COLO668 (cell line): ENCODE measurements at regions not wholly inside any gene's neighbourhood (a gene's known extent, or its start where the extent isn't known, plus 50 kb on each side); places are given as distances from the start of the nearest gene placed in this dataset.
"Not testable (repeated sequence)": the region's sequence is repeated elsewhere in the genome, so short reads cannot be mapped to it uniquely, and the experiment has no call there.

ENCODE experiments used
- DNase-seq: peaks from one replicate; lab custom pipeline; 2025; ENCODE audit not compliant: unreplicated experiment; lab: John Stamatoyannopoulos, UW

DNA sequence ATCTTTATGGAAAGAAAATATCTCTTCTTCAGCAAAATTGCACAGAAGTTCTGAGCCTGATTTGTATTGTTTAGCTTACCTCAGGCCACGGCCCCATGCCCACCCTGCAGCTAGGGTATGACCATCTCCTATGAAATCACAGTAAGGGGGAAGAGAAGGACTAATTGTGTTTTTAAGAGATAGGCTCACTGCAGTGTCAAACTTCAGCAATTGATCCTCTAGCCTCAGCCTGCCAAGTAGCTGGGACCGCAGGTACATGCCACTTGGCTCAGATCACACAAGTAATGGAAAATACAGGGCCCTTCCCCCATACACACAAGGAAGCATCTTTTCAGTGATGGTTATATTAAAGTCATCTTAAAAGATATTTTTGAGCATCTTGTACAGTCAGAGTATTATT is 60.0 kb downstream of the DMAC1 start:
- no peak for DNase-seq

DNA sequence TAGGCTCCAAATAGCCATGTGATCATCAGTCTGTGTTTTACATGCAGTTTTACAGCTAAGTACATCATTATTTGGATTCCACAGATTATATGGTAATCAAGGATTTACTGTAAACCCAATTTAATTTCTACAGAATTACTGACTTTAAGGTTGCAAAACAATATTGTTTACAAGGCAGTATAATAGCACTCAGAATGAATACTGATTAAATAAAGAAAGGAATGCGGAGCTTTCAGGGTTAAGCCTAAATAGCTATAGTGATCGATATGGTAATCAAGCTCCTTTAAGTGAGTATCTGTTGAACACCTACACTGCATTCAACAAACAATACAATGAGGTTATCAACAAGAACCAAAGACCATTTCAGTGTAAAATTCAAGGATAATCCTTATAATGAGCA is 64.3 kb downstream of the DMAC1 start:
- DNase-seq, result no peak

DNA sequence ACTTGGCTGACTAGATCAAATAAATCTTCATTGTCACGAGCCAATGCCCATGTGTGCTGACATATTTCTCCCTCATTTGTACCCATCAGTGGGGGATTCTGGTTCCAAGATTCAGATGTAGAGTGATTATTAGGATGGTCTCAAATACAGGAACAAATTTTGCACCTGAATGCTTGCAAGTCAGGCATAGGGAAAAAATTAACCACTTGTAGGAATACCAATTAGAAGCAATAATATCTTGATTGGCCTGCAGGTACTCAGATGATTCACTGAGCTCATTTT is 69.5 kb downstream of the DMAC1 start:
- DNase-seq, result no peak

DNA sequence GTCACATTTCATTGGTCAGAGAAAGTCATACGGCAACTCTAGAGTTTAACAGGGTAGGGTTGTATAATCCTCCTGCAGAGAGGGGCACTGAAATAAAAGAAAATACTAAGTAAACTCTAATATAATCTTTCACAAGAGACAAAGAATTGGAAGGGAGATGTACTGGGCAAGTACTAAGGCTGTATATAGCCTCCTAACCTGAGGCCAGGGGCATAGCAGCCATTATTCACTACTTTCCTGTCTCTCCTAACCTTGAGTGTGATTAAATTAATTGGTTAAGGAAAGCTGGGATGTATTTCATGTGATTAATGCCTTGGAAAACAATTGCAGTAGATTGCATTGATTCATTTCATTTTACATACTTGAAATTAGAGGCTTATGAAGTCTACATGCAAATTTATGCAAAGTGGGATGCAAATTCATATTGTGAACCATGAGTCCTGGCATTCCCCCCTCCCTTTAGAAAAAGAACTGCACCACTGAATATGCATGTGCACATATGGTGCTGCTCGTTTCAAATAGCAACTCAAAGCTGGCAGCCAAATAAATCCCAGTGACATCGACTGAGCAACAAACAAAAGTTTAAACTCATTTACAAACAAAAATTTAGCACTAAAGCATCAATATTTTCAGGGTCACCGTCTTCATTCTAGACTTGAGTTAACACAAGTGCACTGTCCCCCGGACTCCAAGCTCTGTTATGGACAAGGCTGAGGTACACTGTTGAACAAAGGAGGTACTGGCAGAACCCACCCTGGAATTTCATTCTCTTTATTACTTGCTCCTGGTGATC is 70.0 kb downstream of the DMAC1 start:
- DNase-seq, result no peak

DNA sequence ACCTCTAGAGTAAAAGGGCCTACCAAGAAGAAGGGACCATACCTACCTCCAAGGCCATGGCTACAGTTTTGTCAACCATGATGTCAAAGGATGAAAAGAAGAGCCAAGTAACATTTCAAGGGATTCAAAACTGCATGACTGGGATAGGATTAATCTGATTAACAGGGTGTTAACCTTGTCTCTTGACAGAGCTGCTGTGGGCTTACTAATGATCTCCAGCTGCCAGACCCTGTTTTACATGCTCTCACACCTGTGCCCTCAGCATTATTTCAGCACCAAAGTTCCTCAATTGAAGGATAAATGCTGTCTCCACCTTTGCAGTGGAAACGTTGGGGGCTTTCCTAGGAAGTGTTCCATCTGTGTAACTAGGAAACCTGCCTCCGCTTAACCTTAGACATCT is 78.3 kb downstream of the DMAC1 start:
- no peak for DNase-seq

DNA sequence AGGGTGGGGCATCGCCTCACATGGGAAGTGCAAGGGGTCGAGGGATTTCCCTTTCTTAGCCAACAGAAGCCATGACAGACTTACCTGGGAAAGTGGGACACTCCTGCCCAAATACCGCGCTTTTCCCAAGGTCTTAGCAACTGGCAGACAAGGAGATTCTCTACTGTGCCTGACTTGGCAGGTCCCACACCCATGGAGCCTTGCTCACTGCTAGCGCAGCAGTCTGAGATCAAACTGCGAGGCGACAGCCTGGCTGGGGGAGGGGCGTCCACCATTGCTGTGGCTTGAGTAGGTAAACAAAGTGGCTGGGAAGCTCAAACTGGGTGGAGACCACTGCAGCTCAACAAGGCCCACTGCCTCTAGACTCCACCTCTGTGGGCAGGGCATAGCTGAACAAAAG is 86.5 kb downstream of the DMAC1 start:
- not testable (repeated sequence) for DNase-seq

DNA sequence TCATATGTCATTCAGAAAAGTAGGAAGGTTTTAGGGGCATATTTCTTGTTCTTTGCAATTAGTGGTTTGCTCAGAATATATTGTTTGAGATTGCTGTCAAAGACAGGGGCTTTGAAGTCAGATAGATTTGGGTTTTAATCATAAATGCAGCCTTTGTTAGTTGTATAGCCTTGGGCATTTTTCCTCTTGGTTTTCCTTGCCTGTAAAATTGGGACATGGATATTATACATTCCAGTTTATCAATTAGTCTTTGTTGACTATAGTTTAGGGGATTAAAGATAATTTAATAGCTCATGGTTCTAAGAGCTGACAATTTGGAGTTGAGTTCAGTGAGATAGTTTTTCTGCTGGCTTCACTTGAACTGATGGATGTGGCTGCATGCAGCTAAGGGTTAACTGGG is 88.9 kb downstream of the DMAC1 start:
- no peak for DNase-seq

DNA sequence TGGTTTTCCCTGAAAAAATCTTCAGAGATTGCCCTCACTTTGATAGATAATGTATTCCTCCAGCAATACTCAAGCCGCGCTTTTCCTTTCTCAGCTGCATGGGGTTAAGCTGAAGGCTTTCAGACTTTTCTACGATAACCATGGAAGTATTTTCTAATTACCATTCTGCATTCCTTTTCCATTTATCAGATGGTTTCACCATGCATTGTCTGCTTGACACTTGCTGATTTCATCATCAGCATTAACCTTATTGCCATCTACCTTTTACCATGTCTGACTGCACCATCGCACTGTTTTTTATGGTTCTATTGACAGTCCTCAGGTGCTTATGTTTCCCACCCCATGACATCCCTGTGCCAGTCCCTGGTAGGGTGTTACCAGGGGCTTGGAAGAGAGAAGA is 91.6 kb downstream of the DMAC1 start:
- DNase-seq, result no peak

DNA sequence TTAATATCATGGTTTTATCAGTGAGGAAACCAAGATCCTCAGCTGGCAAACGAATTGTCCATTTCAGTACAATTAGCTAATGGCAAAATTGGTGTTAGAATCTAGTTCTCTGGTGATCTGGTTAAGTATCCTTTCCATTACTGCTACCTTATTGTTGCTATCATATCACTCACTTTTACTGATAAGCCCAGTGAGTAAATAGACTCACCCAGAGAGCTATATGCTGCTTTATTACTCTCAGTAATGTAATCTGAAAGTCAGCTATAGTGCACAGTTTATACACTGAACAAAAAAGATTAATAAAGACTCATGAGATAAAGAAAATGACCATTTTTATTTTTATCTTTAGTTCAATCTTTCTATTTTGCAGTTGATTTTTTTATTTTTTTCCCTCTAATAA is 95.0 kb downstream of the DMAC1 start:
- no peak for DNase-seq

DNA sequence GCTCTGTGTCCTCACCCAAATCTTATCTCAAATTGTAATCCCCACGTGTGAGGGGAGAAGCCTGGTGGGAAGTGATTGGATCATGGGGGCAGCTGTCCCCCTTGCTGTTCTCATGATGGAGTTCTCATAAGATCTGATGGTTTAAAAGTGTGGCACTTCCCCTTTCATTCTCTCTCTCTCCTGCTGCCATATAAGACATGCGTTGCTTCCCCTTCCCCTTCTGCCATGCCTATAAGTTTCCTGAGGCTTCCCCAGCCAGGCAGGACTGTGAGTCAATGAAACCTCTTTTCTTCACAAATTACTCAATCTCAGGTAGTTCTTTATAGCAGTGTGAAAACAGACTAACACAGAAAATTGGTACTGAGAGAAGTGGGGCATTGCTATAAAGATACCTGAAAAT is 107.7 kb downstream of the DMAC1 start:
- DNase-seq, result no peak

DNA sequence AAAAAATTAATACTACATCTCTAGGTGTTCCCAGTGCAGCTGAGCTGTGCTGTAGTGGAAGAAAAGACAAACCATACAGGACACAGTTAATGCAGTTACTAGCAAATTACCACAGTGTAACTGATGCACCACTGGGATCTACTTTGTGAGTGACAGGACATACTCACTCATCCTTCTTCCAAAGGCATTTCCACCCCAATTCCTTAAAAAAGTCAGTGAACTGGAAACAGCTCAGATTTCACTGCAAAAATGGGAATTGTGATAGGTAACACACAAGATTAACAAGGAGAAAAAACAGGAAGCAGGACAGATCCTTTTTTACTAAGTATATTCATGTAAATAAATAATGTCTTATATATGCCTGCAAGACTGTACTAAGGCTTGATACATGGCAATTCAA is 109.6 kb downstream of the DMAC1 start:
- no peak for DNase-seq

DNA sequence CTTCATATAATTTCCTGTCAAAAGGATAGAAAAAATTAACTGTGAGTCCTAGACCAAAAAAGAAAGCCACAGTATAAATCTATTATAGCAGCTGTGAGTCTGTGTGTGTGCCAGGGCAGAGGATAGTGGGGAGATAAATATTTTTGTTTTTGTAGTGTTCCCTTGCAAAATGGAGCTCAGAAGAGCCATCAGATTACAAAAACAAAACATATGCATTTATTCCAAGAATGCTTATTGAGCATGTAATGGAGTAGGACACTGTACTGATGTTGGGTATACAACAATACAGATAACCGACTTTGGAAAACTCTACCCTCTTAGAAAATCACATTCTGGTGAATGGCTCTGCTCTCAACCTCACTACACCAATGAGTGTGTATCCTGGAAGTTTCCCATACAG is 111.0 kb downstream of the DMAC1 start:
- no peak for DNase-seq

DNA sequence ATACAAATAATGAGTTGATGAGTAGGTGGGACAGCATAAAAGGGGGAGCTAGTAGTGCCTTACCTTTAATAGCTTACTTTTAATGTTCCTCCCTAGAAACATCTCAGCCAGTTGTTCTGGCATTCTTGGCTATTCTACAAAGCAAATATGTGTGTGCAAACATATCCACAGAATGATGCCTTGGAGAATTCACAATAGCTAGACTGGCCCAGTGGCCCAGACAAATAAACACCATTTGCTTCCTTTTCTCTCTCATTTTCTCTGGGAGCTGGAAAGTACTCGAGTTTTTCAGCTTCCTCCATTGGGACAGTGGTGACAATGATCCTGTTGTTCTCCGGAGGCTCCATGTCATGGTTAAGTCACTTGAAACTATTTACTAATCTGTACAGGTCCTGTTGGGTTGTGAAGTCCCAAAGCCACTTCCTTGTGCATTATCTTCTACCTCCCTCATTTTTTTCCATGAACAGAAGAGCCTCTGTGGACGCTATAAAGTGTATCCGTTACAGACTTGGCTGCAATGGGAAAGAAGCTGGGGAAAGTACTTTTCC is 122.9 kb downstream of the DMAC1 start:
- no peak for DNase-seq

DNA sequence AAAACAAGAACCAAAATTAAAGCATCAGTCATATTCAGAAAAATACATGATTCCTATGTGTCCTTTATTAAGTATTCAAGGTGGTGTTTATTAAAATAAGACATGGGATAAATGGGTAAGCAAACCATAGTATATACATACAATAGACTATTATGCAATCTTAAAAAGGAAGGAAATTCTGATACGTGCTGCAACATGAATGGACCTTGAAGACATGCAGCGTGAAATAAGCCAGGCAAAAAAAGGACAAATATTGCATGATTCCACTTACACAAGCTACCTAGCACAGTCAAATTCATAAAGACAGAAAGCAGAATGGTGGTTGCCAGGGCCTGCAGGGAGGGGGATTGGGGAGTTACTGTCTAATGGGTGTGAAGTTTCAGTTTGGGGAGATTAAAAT is 127.7 kb downstream of the DMAC1 start:
- no peak for DNase-seq

DNA sequence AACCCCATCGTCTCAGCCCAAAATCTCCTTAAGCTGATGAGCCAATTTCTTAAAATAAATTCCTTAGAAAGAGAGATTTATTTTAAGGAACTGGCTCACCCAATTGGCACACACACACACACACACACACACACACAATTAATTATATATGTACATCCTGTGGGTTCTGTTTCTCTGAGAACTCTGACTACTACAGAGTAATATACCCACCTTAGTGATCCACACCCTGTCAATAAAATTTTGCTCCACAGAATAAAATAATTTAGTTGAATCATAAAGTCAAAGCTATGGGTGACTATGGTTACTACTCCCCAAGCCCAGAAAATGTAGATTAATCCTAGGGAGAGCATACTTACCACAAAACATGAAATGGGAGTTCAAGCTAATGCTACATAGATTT is 131.0 kb downstream of the DMAC1 start:
- DNase-seq, result no peak

DNA sequence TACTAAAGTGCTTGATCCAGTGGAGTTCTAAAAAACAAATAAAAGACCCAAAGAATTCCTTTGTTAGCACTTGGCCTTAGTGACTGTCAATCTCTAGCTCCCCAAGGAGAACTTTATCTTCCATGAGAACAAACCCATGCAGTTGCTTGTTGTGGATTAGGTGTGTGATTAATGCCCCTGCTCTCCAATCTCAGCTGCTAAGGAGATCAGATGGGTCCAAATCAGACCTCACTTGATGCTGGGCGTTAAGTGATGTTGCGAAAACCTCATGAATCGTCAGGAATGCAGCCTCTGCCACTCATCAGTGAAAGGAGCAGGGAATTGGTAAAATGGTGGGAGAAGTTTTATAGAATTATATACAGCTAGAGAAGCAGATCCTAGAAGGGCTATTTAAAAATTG is 133.7 kb downstream of the DMAC1 start:
- no peak for DNase-seq

DNA sequence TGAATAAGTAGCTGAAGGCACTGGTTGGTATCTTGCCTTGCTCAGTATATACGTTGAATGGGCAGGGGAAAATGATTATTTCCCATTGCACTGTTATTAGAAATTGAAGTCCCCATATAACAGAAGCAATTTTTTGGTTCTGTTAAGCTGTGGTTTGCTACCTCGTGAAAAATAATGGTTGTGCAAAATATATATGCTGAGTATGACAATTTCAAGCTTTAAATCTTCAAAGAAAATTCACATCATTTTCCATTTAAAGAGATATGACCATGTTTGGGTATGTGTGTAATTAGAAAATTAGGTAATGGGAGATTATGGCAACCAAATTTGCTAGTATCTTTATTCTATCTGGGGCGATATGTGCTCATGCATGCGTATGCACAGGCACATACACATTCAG is 139.8 kb downstream of the DMAC1 start:
- no peak for DNase-seq

DNA sequence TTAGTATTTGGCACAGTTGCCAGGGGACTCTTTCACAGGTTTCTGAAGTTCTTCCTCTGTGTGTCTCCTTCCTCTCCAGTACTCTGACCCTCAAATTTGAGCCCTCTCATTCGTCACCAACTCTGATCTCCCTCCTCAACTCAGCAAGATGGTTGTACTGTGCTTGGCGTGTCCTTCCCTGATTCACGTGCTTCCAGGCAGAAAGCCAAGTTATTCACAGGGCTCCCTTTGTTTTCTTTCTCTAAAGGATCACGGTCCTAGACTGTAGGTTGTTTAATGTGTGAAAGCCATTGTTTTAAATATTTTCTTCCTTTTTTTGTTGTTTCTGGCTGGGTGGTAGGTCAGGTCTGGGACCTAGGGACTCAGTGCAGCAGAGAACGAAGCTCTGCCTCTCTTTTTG is 142.9 kb downstream of the DMAC1 start:
- DNase-seq, result no peak

DNA sequence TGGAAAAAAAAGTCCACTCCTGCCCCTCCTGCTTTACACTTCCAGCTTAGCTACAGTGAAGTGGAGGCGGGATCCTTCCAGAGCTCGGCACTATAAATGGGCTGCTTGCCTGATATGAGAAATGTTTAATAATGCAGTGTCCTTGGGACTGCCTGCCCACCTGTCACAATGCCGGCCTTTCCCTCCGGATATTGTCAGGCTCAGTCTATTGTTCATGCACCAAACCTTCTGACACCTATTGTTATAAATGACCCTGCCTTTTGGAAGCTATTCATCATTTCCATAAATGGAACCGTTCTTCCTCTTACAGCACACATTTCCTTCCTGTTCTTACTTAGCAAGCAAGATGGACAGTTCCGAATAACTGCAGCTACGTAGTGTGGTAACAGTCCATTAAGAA is 146.3 kb downstream of the DMAC1 start:
- DNase-seq, result peak; percentile 10

DNA sequence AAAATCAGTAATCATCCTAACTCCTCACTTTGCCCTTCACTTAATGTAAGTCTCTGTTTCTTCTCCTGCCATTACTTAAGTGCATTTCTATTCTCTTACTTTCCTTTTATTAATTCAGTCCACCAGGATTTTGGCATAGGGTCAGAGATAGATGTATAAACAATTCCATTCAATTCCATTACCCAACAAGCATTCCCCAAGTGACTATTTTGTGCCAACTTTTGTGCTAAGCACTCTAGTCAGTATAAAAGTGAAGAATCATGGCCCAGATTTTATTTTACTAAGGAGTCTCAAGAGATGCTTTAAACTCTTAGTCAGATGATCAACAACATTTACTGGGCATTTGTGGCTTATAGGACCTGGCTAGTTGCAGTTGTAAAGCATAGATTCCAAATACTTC is 159.3 kb downstream of the DMAC1 start:
- no peak for DNase-seq

DNA sequence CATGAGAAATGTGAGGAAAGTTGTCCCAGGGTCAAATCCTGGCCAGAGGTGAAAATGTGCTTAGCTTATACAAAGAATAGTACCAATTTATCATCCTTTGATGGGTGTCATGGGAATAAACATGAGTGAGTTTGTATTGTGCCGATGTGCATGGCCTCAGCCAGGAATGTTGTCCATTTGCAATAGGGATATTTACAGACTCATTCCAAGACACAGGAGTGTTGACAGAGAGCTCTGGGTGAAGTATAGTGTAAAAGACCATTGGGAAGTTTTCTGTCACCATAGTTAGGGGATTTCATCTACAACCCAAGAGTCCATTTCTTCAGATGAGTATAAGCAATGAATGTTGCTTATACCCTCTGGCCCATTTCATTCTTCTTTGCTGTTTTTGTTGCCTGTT is 160.1 kb downstream of the DMAC1 start:
- no peak for DNase-seq

DNA sequence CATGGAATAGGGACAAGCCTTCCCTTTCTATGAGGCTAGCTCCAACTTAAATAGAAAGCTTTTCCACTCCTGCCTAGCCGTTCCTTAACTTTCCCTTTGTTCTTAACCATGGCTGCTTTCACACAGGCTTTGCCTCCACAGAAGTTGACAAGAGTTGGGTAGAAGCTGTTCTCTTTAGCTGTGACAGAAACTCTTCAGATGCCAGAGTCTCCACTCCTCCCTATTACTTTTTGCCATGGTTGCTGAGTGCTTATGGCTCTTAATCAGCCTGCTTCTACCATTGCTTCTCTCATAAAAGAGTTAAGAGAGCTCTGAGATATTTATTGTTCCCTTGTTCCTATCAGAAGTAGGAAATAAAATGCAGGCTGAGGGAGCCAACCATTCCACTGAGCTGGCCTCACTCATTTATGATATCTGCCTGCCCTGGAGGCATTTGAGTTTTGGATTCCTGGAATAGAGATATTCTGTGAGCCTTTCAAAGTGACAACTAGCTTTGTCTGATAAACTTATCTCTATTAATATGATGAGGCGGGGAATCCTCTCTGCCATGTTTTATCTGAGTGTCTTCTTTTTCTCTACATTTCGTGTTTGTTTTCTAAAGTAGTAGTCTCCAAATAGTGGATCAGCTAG is 162.6 kb downstream of the DMAC1 start:
- DNase-seq, result no peak

DNA sequence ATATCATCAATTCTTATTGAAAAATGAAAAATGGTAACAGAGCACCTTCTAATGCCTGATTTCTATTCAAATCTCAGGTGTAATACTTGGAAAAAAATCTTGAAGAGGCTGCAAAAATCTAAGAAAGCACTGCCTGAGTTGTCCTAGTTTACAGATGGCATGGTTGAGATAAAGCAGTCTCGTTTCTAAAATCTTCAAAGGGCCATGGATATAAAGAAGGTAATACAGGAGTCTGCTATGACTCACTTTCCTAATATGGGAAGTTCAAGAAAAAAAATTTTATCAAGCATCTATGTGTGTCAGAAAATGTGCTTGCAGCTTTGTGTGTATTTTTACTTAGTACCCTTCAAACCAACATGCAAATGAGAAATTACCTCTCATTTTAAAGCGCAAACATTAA is 163.3 kb downstream of the DMAC1 start:
- DNase-seq, result no peak
